ENCODE measurements at regions not wholly inside any gene's neighbourhood (a gene's known extent, or its start where the extent isn't known, plus 50 kb on each side); places are given as distances from the start of the nearest gene placed in this dataset.
A peak's percentile ranks its signal among the peaks of the same experiment; 100 is the strongest.

DNA sequence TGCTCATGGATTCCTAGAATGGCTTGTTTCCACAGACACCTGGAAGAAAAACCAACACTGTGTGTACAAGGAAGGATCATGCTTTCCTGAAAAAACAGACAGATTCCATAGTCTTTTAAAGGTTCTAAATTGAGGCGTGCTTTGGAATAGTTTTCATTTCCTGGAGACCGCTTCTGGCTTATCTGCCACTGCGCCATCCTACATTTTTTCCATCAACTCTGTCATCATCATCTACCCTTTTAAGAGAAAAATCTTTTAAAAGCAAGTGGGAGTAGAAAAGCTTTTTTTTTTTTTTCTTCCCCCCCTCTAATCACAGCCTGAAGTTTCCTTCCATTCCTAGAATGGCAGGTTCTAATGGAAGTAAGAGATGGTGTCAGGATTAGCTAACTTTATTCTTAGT lies 379.4 kb upstream of the C2CD4B start:
- TF ChIP-seq, protein P1, sequence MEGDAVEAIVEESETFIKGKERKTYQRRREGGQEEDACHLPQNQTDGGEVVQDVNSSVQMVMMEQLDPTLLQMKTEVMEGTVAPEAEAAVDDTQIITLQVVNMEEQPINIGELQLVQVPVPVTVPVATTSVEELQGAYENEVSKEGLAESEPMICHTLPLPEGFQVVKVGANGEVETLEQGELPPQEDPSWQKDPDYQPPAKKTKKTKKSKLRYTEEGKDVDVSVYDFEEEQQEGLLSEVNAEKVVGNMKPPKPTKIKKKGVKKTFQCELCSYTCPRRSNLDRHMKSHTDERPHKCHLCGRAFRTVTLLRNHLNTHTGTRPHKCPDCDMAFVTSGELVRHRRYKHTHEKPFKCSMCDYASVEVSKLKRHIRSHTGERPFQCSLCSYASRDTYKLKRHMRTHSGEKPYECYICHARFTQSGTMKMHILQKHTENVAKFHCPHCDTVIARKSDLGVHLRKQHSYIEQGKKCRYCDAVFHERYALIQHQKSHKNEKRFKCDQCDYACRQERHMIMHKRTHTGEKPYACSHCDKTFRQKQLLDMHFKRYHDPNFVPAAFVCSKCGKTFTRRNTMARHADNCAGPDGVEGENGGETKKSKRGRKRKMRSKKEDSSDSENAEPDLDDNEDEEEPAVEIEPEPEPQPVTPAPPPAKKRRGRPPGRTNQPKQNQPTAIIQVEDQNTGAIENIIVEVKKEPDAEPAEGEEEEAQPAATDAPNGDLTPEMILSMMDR (IDR thresholded peaks at IDR 0.05), result no peak
- Histone ChIP-seq H3K4me1 (peaks cover 0 to 57% of the 10 kb centered on the region in 2 donors), H3K27me3 (no peaks in the 10 kb centered on the region), H3K4me3 (no peak overlapping the region), H3K9me3 (no peaks in the 10 kb centered on the region), H3K27ac (peak overlapping the region in 1 of 2 donors; percentile 78), H3K36me3 (no peaks in the 10 kb centered on the region)
- DNase-seq (ENCODE audit: low spot score), result no peak

DNA sequence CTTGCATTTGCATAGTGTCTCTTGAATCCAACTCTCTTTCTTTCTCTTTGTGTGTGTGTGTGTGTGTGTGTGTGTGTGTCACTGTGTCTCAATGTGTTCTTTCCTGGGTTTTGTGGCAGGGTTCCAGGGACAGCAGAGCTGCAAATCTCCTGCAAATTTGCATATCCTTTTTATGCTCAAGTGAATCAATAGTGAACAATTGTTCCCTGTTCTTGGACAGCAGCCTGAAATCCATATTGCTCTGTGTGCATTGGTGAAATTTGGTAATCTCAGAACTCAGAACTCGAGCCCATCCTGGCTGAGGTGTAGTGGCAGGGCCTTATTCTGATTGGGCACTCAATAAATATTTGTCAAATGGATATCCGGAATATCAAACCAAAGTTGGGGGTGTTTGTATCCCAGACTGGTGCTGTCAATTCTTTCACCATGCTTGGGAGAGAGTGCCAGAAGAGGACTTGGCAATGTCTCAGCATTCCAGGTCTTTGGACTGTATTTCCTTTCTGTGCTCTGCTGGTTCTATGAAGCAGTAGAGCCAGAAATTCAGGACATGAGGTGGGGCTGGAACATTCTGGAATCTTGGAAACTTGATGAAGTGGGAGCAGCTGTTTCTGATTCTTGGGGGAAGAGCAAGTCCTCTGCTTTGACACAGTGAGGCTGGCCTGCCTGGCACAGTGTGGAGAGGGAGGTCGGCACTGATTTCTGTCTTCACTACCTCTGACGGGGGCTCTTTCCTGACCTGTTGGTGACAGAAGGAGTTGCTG lies 380.6 kb upstream of the C2CD4B start:
- TF ChIP-seq, protein P1 (IDR thresholded peaks at IDR 0.05), result no peak
- H3K27ac ChIP-seq, result peak overlapping the region; percentile 22 to 78
- H3K27me3 ChIP-seq, result no peaks in the 10 kb centered on the region
- peaks cover 0 to 52% of the 10 kb centered on the region in 2 donors for H3K4me1 ChIP-seq
- no peaks in the 10 kb centered on the region for H3K9me3 ChIP-seq
- H3K36me3 ChIP-seq, result no peaks in the 10 kb centered on the region
- H3K4me3 ChIP-seq, result no peak overlapping the region
- DNase-seq (ENCODE audit: low spot score), result peak; percentile 65

DNA sequence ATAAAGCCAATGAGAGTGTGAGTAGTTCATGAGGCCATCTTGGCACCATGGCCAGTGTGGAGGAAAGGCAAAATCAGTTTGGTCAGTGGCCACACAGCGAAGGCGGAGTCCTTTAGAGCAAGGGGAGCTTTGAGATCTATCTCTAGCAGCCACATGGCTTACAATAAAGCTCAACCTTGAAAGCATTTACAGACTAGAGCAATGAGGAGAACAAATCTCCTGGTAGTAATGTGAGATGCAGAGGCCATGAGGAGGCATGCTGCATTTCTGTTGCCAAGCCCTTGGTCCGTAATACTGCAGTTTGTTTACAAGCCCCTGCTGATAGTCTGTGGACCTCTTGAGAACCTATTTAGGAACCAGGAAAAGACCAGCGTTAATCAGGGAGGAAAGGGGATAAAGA lies 381.5 kb upstream of the C2CD4B start:
- no peaks in the 10 kb centered on the region for H3K9me3 ChIP-seq
- no peaks in the 10 kb centered on the region for H3K27me3 ChIP-seq
- H3K36me3 ChIP-seq, result no peaks in the 10 kb centered on the region
- H3K4me3 ChIP-seq, result no peak overlapping the region
- H3K27ac ChIP-seq, result peak overlapping the region; percentile 22 to 78
- peaks cover 0 to 43% of the 10 kb centered on the region in 2 donors for H3K4me1 ChIP-seq
- DNase-seq (ENCODE audit: low spot score), result no peak
- TF ChIP-seq, protein P1 (IDR thresholded peaks at IDR 0.05), result no peak

DNA sequence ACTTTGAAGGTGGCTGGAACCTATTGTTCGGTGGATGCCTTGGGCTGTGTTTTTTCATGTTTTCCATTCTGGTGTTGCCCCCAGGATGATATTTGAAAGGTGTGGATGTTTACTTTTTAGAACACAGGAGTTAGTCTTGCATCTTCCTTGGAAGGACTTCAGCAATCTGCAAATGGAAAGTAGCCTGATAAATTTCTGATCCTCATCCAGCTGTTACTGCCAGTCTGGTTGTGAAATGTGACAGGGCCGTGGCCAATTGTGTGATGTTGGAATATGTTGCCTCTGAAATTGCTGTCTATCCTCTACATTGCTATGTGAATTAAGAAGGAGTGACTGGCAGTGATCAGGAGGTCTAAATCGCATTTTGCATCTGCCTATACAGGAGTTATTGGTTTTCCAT lies 382.5 kb upstream of the C2CD4B start:
- peak; percentile 72 for DNase-seq (ENCODE audit: low spot score)
- H3K9me3 ChIP-seq, result no peaks in the 10 kb centered on the region
- TF ChIP-seq, protein P1 (IDR thresholded peaks at IDR 0.05), result no peak
- H3K27me3 ChIP-seq, result no peaks in the 10 kb centered on the region
- no peak overlapping the region for H3K4me3 ChIP-seq
- no peaks in the 10 kb centered on the region for H3K36me3 ChIP-seq
- peaks cover 0 to 42% of the 10 kb centered on the region in 2 donors for H3K4me1 ChIP-seq
- H3K27ac ChIP-seq, result no peak overlapping the region

DNA sequence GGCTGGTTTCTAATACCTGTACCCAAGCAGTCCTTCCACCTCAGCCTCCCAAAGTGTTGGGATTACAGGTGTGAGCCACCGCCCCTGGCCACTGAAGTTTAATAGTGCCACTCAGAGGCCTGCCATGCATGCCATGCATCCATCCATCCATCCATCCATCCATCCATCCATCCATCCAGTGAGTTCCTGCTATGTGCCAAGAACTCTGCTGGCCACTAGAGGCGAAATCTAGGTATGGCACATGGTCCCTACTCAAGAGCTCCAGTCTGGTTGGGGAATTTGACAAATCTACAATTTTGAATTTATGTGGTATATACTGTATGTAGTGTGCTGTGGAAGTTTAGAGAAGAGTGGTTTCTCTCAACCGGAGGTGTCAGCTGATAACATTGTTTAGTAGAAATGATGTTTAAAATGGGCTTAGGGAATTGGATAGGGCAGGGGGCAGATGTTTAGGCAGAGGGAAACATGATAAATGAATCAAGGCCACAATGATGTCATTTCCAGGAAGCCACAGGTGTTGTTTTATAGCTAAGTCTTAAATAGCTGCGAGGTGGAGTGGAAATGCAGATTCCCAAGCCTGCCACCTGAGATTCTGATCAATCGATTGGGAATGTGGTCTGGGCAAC lies 384.4 kb upstream of the C2CD4B start:
- no peaks in the 10 kb centered on the region for H3K36me3 ChIP-seq
- no peak overlapping the region for H3K27ac ChIP-seq
- DNase-seq (ENCODE audit: low spot score), result no peak
- H3K9me3 ChIP-seq, result no peaks in the 10 kb centered on the region
- H3K27me3 ChIP-seq, result no peaks in the 10 kb centered on the region
- H3K4me3 ChIP-seq, result no peak overlapping the region
- peaks cover 0 to 37% of the 10 kb centered on the region in 2 donors for H3K4me1 ChIP-seq
- TF ChIP-seq, protein P1 (IDR thresholded peaks at IDR 0.05), result peak; percentile 32 to 38

All from right atrium auricular region (tissue), 2 donors.